Type B pancreatic cell (in vitro differentiated cells): ENCODE measurements at regions not wholly inside any gene's neighbourhood (a gene's known extent, or its start where the extent isn't known, plus 50 kb on each side); places are given as distances from the start of the nearest gene placed in this dataset.

Experiments
- DNase-seq: peaks from one replicate; pipeline ENCODE4 v3.0.0; 2021; ENCODE audit warnings: mixed read lengths; ENCODE audit not compliant: unreplicated experiment; ENCODE audit errors: extremely low spot score
- H3K27ac Mint-ChIP-seq: 2 replicates; pipeline ENCODE4 v1.8.0; 2021; ENCODE audit warnings: mild to moderate bottlenecking, mixed read lengths
- H3K27me3 Mint-ChIP-seq: 2 replicates; pipeline ENCODE4 v1.8.0; 2021; ENCODE audit warnings: mixed read lengths
- H3K36me3 Mint-ChIP-seq: 2 replicates; pipeline ENCODE4 v1.8.0; 2021; ENCODE audit warnings: mixed read lengths
- H3K4me1 Mint-ChIP-seq: one replicate; pipeline ENCODE4 v1.8.0; 2021; ENCODE audit warnings: mixed read lengths; ENCODE audit not compliant: unreplicated experiment
- H3K4me3 Mint-ChIP-seq: 2 replicates; pipeline ENCODE4 v1.8.0; 2021; ENCODE audit warnings: mild to moderate bottlenecking, mixed read lengths
- H3K9me3 Mint-ChIP-seq: 2 replicates; pipeline ENCODE4 v1.8.0; 2021; ENCODE audit warnings: mixed read lengths
- TF ChIP-seq, protein P1 (sequence below): fragments of 200-600 bp; sonication (generic); conservative IDR thresholded peaks from 2 replicates; pipeline ENCODE4 v1.5.0; 2021; ENCODE audit warnings: antibody characterized with exemption, mild to moderate bottlenecking

DNA sequence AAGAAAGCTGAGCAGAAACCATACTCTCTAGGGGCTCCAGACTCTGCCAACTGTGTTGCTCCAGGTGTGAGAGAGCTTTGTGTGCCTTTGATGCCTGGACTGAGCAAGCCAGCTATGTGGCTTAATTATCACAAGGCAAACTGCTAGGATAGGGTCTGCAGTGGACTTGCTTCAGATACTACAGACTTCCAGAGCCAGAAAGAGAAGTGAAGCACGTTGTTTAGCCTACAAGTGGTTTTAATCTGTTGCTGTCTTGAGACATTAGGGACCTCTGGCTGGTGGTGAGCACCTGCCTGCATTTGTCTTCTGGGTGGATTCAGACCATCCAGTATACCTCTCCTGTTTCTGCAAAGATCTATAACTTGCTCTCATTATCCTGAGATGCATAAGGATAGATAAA is 353.4 kb upstream of the PLXNA2 start:
- no peak for DNase-seq
- TF ChIP-seq, protein P1, sequence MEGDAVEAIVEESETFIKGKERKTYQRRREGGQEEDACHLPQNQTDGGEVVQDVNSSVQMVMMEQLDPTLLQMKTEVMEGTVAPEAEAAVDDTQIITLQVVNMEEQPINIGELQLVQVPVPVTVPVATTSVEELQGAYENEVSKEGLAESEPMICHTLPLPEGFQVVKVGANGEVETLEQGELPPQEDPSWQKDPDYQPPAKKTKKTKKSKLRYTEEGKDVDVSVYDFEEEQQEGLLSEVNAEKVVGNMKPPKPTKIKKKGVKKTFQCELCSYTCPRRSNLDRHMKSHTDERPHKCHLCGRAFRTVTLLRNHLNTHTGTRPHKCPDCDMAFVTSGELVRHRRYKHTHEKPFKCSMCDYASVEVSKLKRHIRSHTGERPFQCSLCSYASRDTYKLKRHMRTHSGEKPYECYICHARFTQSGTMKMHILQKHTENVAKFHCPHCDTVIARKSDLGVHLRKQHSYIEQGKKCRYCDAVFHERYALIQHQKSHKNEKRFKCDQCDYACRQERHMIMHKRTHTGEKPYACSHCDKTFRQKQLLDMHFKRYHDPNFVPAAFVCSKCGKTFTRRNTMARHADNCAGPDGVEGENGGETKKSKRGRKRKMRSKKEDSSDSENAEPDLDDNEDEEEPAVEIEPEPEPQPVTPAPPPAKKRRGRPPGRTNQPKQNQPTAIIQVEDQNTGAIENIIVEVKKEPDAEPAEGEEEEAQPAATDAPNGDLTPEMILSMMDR: no peak
- H3K27me3 Mint-ChIP-seq: peaks cover 7% of the 10 kb centered on the region
- H3K9me3 Mint-ChIP-seq: no peaks in the 10 kb centered on the region
- H3K36me3 Mint-ChIP-seq: no peaks in the 10 kb centered on the region
- peaks cover 18% of the 10 kb centered on the region for H3K4me1 Mint-ChIP-seq
- H3K27ac Mint-ChIP-seq: no peak overlapping the region
- H3K4me3 Mint-ChIP-seq: no peak overlapping the region

DNA sequence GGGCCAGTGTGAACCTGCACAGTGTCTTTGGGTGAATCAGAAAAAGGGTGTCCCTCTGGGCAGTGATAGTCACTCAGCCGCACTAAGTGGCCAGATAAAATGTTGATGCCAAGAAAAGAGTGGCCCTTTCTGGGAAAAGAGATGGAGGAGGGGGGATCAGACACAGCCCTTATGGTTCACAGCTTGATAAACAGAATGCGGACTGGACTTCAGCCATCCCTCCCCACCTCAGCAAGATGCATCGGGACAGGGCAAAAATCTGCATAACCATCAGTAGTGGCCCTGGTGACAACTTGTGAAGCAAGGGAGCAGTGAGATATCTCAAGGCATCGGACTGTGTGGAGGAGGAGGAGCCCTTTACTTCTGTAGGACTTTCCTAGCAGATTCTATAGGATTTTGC is 353.8 kb upstream of the PLXNA2 start:
- peaks cover 18% of the 10 kb centered on the region for H3K4me1 Mint-ChIP-seq
- H3K4me3 Mint-ChIP-seq: no peak overlapping the region
- peaks cover 7% of the 10 kb centered on the region for H3K27me3 Mint-ChIP-seq
- no peak for DNase-seq
- TF ChIP-seq, protein P1: no peak
- H3K36me3 Mint-ChIP-seq: no peaks in the 10 kb centered on the region
- no peaks in the 10 kb centered on the region for H3K9me3 Mint-ChIP-seq
- H3K27ac Mint-ChIP-seq: no peak overlapping the region

DNA sequence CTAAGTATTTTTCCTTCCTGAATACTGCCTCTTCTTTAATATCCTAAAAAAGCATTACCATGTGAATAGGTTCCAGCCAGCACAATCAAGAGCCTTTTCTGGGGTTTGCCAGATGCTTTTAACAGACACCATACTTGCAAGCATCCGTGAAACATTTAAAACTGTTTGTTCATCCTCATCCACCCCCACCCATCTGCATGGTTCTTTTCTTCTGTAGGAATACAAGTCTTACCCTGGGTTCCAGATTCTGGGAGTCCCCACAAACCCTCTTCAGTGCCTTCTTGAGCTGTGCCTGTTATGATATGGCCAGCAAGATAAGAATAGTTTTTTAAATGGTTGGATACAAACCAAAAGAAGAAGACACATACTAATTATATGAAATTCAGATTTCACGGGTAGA is 354.9 kb upstream of the PLXNA2 start:
- TF ChIP-seq, protein P1: no peak
- Mint-ChIP-seq H3K27ac (no peak overlapping the region), H3K4me3 (no peak overlapping the region), H3K27me3 (peaks cover 7% of the 10 kb centered on the region), H3K9me3 (no peaks in the 10 kb centered on the region), H3K4me1 (peaks cover 12% of the 10 kb centered on the region), H3K36me3 (no peaks in the 10 kb centered on the region)
- no peak for DNase-seq

DNA sequence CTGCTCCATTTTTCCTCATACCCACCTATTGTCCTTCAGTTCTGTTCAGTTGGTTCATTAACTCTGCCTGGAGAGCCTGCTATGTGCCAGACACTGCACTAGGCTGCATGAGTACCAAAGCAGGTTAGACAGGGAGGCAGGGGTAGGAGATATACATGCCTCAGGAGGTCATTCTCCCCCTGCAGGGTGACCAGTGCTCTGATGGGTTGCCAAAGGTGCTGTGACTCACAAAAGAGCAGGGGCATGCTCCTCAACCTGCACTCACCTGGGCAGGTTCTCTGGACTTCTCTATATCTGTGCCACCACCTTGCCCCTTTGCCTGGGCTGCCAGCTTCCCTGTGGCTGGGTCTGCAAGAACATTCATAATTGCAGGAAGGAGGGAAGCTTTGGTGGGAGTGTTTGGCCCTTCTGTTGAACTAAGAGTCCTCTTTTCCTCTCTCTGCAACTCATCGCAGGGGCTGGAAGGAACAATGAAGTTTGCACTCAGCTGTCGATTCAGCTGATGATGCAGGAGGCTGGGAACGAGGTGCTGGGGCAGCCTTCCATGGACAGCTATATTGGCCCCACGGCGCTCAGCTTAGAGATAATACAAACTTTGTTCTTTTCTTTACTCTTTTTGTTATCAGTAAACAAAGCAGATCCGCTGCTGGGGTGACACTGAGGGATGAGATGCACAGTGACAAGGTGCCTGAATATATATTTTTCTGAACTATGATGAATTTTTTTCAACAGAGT is 356.4 kb upstream of the PLXNA2 start:
- Mint-ChIP-seq H3K9me3 (no peaks in the 10 kb centered on the region), H3K27ac (no peak overlapping the region), H3K27me3 (peaks cover 9% of the 10 kb centered on the region), H3K4me3 (no peak overlapping the region), H3K4me1 (peaks cover 12% of the 10 kb centered on the region), H3K36me3 (no peaks in the 10 kb centered on the region)
- no peak for DNase-seq
- TF ChIP-seq, protein P1: no peak

DNA sequence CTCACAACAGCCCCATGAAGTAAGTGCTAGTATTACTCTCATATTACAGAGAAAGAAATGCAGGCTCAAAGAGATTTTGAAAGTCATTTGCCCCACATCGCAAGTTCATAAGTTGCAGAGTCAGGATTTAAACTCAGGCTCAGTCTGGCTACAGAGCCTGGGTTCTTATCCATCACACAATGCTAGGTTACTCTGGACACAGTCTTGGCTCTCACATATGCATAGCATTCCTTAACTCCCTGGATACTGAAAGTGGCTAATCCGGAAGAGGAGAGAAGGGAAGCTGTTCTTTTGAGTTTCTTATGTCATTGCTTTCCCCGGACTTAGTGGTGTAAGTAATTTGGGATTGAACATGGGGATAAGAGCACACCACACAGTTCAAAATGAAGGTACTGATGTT is 357.4 kb upstream of the PLXNA2 start:
- Mint-ChIP-seq H3K36me3 (no peaks in the 10 kb centered on the region), H3K4me1 (peaks cover 12% of the 10 kb centered on the region), H3K9me3 (no peaks in the 10 kb centered on the region), H3K27me3 (peaks cover 9% of the 10 kb centered on the region), H3K4me3 (no peak overlapping the region), H3K27ac (no peak overlapping the region)
- TF ChIP-seq, protein P1: no peak
- DNase-seq: no peak

DNA sequence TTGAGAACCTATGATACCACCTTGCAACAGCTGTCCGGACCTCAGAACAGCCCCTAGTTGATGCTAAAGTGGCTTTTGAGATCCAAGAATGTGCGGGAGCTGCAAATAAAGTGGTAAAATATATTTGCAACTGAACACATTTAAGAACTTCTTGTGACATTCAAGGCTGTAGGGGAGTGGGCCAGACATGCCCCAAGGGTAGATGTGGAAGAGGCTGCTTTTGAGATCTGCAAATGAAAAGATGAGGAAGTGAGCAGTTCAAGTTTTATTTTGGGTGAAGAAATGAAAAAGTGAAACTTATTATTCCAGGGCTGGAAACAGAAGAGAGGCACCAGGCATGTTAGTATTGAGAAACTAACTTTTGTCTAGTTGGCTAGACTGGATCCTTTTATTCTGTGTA is 359.5 kb upstream of the PLXNA2 start:
- Mint-ChIP-seq H3K4me1 (peaks cover 12% of the 10 kb centered on the region), H3K4me3 (no peak overlapping the region), H3K36me3 (no peaks in the 10 kb centered on the region), H3K9me3 (no peaks in the 10 kb centered on the region), H3K27ac (no peak overlapping the region), H3K27me3 (peaks cover 6% of the 10 kb centered on the region)
- no peak for DNase-seq
- TF ChIP-seq, protein P1: no peak
